GM13977 (cell line): ENCODE measurements at regions not wholly inside any gene's neighbourhood (a gene's known extent, or its start where the extent isn't known, plus 50 kb on each side); places are given as distances from the start of the nearest gene placed in this dataset.
"Not testable (repeated sequence)": the region's sequence is repeated elsewhere in the genome, so short reads cannot be mapped to it uniquely, and the experiment has no call there.

Experiments
- DNase-seq: peaks from one replicate; pipeline ENCODE4 v3.0.0; 2012; ENCODE audit warnings: low spot score
- CTCF ChIP-seq: IDR thresholded peaks from 2 replicates; pipeline ENCODE4 v1.5.1; 2012; ENCODE audit warnings: mild to moderate bottlenecking, control low read depth; ENCODE audit not compliant: insufficient read depth; ENCODE audit errors: extremely low read depth, missing control alignments
- in situ Hi-C: fragments of 300-500 bp; cut with MboI; formaldehyde crosslinking; loops from one replicate; pipeline ENCODE4 v1.12.0; 2022; ENCODE audit warnings: low sequenced_read_pairs, low pct_unique_long_range_greater_than_20kb, mixed read lengths, inconsistent platforms; ENCODE audit not compliant: unreplicated experiment

- in situ Hi-C loops, result no loop called here
- no peak for DNase-seq
- no peak for TF ChIP-seq CTCF
Measured at GRCh38 chrX:19256986-19257385, 86.7 kb upstream of the PDHA1 start.

- in situ Hi-C loops, DNase-seq: not testable (repeated sequence)
Measured at GRCh38 chrX:19261026-19261425, 82.7 kb upstream of the PDHA1 start.

- DNase-seq, result no peak
- in situ Hi-C loops, result no loop called here
- TF ChIP-seq CTCF, result no peak
Measured at GRCh38 chrX:19270727-19271126, 73.0 kb upstream of the PDHA1 start.

- no peak for DNase-seq
- no peak for TF ChIP-seq CTCF
- in situ Hi-C loops, result no loop called here
Measured at GRCh38 chrX:19272452-19272851, 71.3 kb upstream of the PDHA1 start.

- in situ Hi-C loops, result no loop called here
- no peak for TF ChIP-seq CTCF
- DNase-seq, result no peak
Measured at GRCh38 chrX:19280636-19281035, 63.1 kb upstream of the PDHA1 start.

- no peak for TF ChIP-seq CTCF
- no peak for DNase-seq
- in situ Hi-C loops, result no loop called here
Measured at GRCh38 chrX:19281256-19281655, 62.5 kb upstream of the PDHA1 start.

GRCh38 chrX:19283597-19284339 is 60.0 kb upstream of the PDHA1 start:
- in situ Hi-C loops, result no loop called here
- DNase-seq, result no peak
- no peak for TF ChIP-seq CTCF
